GM19463 (cell line): ENCODE measurements at regions not wholly inside any gene's neighbourhood (a gene's known extent, or its start where the extent isn't known, plus 50 kb on each side); places are given as distances from the start of the nearest gene placed in this dataset.
A peak's percentile ranks its signal among the peaks of the same experiment; 100 is the strongest.

ENCODE experiments used
- ATAC-seq: cut with Tn5 transposase; IDR thresholded peaks from one replicate; pipeline ENCODE4 v1.9.1; 2021; ENCODE audit warnings: mild to moderate bottlenecking, moderate library complexity; ENCODE audit not compliant: unreplicated experiment

DNA sequence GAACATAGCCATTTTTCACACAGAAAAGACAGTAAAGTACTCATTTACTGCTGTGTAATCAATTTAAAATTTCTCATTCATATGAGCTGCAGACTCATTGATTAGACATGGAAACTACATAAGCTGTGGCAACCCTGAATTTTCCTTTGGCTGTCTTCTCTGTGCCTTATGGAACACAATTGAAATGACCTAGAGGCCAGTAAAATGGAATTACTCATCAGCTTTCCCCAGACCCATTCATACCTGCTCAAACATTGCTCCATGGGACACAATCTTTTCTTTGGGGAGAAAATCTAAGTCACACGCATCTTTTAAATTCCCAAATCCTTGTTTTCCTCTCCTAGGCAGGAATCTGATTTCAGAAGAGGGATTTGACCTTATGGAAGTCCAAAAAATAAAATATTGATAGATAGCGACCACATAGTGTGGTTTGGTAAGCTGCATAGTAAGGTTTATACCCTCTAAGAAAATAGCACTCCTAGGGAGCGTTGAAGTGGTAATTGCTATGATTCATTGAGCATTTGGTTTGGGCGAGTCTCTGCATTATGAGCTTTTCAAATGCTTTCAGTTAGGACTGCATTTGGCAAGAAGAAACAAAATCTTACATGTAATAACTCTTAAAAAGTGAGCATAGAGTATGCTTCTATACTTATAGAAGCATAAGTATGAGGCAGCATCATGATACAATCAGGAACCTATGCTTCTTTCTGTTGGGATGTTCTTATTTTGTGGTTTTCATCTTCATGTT lies 243.4 kb upstream of the GADL1 start:
- ATAC-seq, result no peak

DNA sequence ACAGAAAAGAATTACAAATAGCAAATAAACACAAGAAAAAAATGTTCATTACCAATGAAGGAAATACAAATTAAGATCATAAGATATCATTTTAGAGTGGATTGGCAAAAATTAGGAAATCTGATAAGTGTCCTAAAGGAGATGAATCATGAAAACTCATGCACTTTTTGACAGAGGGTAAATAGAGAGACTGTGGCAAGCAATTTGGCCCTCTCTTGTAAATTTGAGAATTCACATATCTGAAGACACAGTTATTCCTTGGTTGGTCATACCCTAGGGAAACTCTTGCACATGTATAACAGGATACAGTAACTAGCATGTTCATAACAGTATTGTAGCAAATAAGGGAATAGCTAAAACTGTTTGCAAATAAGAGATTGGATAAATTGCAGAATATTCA lies 246.0 kb upstream of the GADL1 start:
- ATAC-seq, result no peak

GRCh38 chr3:31142139-31142538 lies 247.7 kb upstream of the GADL1 start:
- ATAC-seq, result no peak

DNA sequence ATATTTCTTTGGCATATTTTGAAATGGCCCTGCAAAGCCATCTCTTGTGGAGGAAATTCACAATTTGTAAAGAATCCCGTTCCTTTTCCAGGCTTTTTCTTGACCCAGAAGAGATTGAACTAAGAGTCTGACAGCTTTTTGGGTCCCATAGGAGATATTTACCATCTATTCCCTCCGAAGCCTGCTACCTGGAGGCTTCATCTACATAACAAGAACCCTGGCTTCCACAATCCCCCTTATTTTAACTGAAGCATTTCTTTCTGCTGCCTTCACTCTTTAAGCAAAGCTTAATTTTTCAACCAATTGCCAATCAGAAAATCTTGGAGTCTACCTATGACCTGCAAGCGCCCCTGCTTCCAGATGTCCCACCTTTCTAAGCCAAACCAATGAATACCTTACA lies 248.1 kb upstream of the GADL1 start:
- ATAC-seq, result no peak

DNA sequence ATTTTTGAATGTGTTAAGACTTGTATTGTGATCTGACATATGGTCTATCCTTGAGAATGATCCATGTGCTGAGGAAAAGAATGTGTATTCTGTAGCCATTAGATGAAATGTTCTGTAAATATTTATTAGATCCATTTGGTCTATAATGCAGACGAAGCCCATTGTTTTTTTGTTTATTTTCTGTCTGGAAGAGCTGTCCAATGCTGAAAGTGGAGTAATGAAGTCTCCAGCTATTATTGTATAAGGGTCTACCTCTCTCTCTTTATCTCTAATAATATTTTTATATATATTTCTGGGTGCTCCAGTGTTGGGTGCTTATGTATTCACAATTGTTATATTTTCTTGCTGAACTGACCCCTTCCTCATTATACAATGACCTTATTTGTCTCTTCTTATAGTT lies 250.6 kb upstream of the GADL1 start:
- ATAC-seq, result no peak

DNA sequence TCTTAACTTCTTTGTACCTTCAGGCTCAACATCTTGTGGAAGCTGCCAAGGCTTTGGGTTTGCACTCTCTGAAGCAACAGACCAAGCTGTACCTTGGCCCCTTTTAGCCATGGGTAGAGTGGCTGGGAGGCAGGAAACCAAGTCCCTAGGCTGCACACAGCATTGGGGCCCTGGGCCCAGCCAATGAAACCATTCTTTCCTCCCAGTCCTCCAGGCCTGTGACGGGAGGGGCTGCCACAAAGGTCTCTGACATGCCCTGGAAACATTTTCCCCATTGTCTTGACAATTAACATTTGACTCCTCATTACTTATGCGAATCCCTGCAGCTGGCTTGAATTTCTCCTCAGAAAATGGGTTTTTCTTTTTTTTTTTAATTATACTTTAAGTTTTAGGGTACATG lies 253.1 kb upstream of the GADL1 start:
- ATAC-seq, result no peak

- no peak for ATAC-seq
Observed at GRCh38 chr3:31157047-31157694, 262.7 kb upstream of the GADL1 start.

DNA sequence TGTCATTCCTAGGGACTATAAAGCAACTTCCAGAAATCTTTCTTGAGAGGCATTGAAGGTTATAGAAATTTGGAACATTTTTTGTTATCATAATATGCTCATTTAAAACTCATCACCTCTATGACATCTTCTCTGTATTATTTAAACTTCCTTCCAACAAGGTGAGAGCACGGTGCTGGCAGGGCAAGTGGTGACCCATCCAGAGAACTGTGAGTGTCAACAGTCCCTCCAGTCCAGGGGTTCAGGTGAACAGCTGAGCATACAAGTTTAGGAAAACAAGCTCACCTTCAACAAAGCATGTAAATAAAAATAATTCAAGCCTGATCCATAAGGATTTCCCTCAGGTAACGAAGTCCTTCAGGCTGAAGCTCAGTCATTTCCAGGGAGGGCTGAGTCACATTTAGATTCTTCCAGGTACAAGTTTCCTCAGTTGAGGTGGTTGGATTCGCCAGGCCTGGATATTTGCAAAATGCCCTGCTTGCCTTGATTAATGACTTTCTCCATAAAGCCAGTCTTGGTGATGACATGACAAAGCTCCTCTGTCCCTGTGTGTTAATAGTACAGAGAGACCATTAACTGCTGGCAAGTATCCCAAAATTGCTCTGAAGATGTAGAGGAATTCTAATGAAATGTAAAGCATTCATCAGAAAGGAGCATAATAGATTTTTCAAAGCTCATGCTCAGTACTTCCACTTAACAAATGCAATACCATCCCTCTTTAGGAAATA lies 263.6 kb upstream of the GADL1 start:
- no peak for ATAC-seq

GRCh38 chr3:31159331-31160039 lies 265.0 kb upstream of the GADL1 start:
- ATAC-seq, result no peak

- ATAC-seq, result no peak
Observed at GRCh38 chr3:31161889-31162288, 267.4 kb upstream of the GADL1 start.

DNA sequence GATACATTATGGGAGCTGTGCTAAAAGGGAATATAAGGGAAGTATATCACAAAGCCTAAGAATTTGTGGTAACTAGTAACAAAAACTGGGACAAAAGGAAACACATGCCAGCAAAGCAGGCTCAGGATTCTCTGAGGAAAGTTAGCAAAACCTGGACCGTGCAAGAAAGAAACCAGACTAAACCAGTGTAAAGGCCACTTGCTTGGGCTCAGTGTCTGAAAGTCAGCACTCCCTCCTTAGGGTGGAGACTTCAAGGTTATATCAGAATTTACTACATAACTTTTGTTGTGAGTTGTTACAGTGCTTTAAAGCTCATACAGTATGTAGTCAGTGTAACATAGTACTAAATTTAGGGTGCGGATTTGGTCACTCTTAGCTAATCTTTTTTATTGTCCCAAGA lies 269.9 kb upstream of the GADL1 start:
- no peak for ATAC-seq

DNA sequence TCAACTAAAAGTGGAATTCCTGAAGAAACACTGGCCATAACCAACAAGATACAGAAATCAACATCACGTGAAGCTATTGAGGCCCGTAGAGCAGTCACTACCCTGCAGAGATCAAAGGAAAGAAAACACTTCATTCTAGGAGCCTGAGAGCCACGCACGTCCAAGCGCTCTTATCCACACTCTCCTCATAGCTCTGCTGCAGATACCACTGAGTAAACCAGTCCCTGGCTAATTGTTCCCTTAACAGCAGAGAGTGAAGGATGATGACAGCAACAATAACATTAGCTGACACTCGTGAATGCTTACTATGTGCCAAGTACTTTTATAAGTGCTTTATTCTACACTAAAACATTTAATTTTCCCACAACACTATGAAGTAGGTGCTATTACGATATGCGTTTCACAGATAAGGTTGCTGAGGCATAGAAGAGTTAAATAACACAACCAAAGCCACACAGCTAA lies 271.0 kb upstream of the GADL1 start:
- no peak for ATAC-seq

DNA sequence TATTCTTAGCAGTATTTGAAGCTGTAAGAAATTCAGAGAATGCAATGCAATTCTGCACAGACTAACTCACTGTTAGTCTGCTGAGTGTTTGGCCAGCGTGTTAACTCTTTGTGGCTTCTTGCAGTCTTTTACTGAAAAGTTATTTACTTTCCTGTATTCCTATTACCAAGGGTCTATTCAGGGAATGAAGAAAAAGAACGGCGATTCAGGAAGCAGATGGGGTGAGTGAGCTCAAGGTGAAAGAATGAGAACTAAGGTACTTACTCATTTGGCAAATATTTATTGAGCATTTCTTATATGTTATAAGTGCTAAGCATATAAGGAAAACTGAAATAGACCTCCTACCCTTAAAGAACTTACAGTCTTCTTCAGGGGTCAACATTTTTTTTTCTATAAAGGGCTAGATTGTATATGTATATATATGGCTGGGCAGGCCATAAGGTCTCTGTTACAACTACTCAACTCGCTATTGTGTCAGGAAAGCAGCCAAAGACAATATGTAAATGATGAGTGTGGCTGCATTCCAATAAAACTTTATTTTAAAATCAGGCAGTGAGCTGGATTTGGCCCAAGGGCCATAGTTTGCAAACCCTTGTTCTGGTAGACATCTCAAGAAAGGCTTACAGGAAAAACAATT lies 271.9 kb upstream of the GADL1 start:
- ATAC-seq, result no peak

DNA sequence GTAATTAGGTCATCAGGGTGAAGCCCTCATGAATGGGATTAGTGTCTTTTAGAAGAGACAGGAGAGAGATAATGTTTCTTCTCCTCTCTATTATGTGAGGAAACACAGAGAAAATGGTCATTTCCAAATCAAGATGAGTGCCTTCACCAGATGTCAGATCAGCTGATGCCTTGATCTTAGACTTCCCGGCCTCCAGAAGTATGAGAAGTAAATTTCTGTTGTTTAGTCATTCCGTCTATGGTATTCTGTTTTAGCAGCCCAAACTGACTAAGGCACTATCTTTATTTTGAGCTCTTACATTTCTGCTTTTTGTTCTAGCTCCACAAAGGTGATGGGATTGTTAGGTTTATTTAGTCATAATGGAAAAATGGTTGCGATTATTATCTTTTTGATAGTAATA lies 273.2 kb upstream of the GADL1 start:
- ATAC-seq, result no peak

DNA sequence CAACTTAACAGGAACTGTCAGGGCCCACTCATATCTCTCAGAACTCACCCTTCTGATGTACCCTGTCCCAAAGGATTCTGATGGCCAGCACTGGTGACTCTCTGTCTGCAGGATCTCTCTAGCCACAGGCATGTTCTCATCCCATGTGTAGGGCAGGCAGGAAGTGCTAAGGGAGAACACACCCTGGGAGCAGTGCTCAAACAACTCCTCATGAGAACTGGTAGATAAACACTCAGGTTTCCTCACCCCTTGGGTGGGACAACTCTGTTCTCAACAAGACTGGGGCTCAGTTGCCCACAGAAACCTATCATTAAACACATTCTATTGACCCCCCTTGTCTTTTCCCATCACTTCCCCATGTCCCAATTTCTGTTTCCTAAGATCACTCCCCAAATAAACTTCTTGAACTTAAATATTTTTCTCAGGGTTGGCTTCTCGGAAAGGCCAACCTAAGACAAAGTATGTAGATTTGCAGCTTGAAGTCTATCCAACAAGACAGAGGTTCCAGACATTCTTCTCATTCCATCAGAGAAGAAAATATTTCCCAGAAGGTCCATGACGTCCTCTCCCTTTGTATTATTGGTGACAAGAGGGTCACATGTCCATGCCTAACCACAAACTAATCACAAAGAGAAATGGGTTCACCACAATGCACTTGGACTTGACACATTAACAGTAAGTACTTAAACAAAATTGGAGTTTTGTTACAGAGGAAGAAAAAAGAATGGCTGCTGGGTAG lies 276.6 kb upstream of the GADL1 start:
- ATAC-seq, result no peak

GRCh38 chr3:31172336-31172735 lies 277.9 kb upstream of the GADL1 start:
- no peak for ATAC-seq

GRCh38 chr3:31173118-31173718 lies 278.8 kb upstream of the GADL1 start:
- ATAC-seq, result peak; percentile 73

- ATAC-seq, result no peak
Observed at GRCh38 chr3:31174079-31174478, 279.6 kb upstream of the GADL1 start.

DNA sequence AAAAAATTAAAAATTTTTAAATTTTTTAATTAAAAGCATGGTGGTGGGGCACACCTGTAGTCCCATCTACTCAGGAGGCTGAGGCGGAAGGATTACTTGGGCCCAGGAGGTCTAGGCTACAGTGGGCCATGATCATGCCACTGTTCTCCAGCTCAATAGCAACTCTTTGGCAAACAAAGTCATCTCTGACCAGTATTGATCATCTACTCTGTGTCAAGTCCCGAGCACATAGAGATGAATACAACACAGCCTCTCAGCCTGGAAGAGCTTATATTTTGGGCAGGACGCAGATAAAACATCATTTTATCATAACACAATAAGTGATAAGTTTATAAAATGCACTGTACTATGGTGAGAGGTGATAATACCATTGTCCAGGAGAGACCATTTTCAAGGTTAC lies 281.6 kb upstream of the GADL1 start:
- ATAC-seq, result no peak

DNA sequence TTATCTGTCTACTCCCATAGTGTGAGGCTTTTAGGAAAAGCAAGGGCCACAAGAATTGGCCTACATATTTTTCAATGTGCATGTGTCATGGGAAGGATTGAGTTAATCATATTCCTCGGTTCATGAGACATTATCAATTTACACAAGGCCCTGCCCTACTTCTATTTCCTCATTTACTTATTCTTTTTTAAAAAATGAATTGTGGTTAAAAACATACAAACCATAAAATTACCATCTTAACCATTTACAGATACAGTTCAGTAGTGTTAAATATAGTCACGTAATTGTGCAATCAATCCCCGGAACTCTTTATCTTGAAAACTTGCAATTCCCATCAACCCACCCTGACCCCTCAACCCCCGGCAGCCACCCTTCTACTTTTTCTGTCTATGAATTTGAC lies 284.0 kb upstream of the GADL1 start:
- ATAC-seq, result no peak
